HCT116 (cell line): ENCODE measurements at regions not wholly inside any gene's neighbourhood (a gene's known extent, or its start where the extent isn't known, plus 50 kb on each side); places are given as distances from the start of the nearest gene placed in this dataset.
A peak's percentile ranks its signal among the peaks of the same experiment; 100 is the strongest.

Experiments used
- ATAC-seq: fragments of 200-7000 bp; cut with Tn5 transposase; 2 replicates; pipeline ENCODE4 v1.9.1; 2020; ENCODE audit warnings: mild to moderate bottlenecking, moderate library complexity
- BruUV-seq: library from RNA; stranded (reverse); fragments of 400-500 nt; replicated peaks from 2 replicates; lab custom pipeline; 2021; lab: Mats Ljungman, UMichigan
- CTCF ChIA-PET: fragments of 300-600 bp; sonication (Branson Sonifier 250); formaldehyde crosslinking; loops from one replicate; lab custom pipeline; 2021; ENCODE audit warnings: antibody characterized with exemption; lab: Charles Lee
- POLR2A ChIA-PET: fragments of 300-600, 350-600 bp; sonication (Branson Sonifier 250); formaldehyde crosslinking; loops from one replicate; lab custom pipeline; 2021; ENCODE audit warnings: antibody characterized with exemption; lab: Charles Lee
- RAD21 ChIA-PET, 2 experiments: fragments of 300-600 bp; sonication (Branson Sonifier 250); formaldehyde crosslinking; loops; one replicate each; lab custom pipeline; 2023; ENCODE audit warnings: low total read pairs in 2 of 2; ENCODE audit not compliant: uncharacterized antibody in 2 of 2, unreplicated experiment in 2 of 2, low non-redundant PET in 1 of 2; lab: Charles Lee
- DNase-seq: peaks from one replicate; pipeline ENCODE4 v3.0.0-alpha.2; 2010; ENCODE audit warnings: low read depth, low spot score
- H2AFZ ChIP-seq: fragments of 200-600 bp; shearing (Covaris generic), sonication (generic); 2 replicates; pipeline ENCODE4 v1.6.1; 2017; ENCODE audit warnings: low read depth, mixed run types, mixed read lengths, antibody characterized with exemption, low read length; ENCODE audit not compliant: poor library complexity, severe bottlenecking
- H3K27ac ChIP-seq: 2 replicates; pipeline ENCODE4 v1.5.1; 2012; ENCODE audit warnings: low read depth, low read length
- H3K27me3 ChIP-seq: fragments of 200-600 bp; sonication (generic); 2 replicates; pipeline ENCODE4 v1.6.1; 2016; ENCODE audit warnings: mixed run types, low read length, mixed read lengths; ENCODE audit not compliant: insufficient read depth
- H3K36me3 ChIP-seq, 2 experiments: fragments of 200-500 bp in 1 of 2; fragments of 200-600 bp in 1 of 2; sonication (Bioruptor generic) in 1 of 2; sonication (generic) in 1 of 2; 2 replicates each; pipeline versions ENCODE4 v1.5.1 to v1.6.1; 2014 to 2016; ENCODE audit warnings: low read length in 2 of 2, inconsistent platforms in 1 of 2, mixed read lengths in 1 of 2, mixed run types in 1 of 2; ENCODE audit not compliant: insufficient read depth in 2 of 2, control insufficient read depth in 1 of 2
- H3K4me1 ChIP-seq, 2 experiments: fragments of 200-600 bp in 1 of 2; sonication (generic) in 1 of 2; 2 replicates each; pipeline versions ENCODE4 v1.5.1 to v1.6.1; 2012 to 2017; ENCODE audit warnings: low read length in 2 of 2, inconsistent platforms in 1 of 2, mild to moderate bottlenecking in 1 of 2, mixed read lengths in 1 of 2, mixed run types in 1 of 2, moderate library complexity in 1 of 2; ENCODE audit not compliant: insufficient read depth in 2 of 2, control insufficient read depth in 1 of 2
- H3K4me2 ChIP-seq: fragments of 200-600 bp; sonication (generic); 2 replicates; pipeline ENCODE4 v1.6.1; 2017; ENCODE audit warnings: mixed run types, low read length, mixed read lengths
- H3K4me3 ChIP-seq, 2 experiments: fragments of 200-600 bp in 1 of 2; sonication (generic) in 1 of 2; replicated peaks in 1 of 2; 2 replicates each; pipeline ENCODE4 v1.5.1; 2011 to 2016; ENCODE audit warnings: low read length in 2 of 2, control low read depth in 1 of 2, low read depth in 1 of 2, mild to moderate bottlenecking in 1 of 2, mixed read lengths in 1 of 2, mixed run types in 1 of 2
- H3K79me2 ChIP-seq: fragments of 200-600 bp; sonication (generic); 2 replicates; pipeline ENCODE4 v1.6.1; 2017; ENCODE audit warnings: mild to moderate bottlenecking, mixed run types, low read length, moderate library complexity, mixed read lengths; ENCODE audit not compliant: insufficient read depth
- H3K9ac ChIP-seq: fragments of 200-600 bp; sonication (generic); 2 replicates; pipeline ENCODE4 v1.6.1; 2016; ENCODE audit warnings: low read length, mixed read lengths
- H3K9me2 ChIP-seq: fragments of 200-600 bp; sonication (generic), shearing (Covaris generic); 2 replicates; pipeline ENCODE4 v1.6.1; 2017; ENCODE audit warnings: mixed run types, mild to moderate bottlenecking, moderate library complexity; ENCODE audit not compliant: insufficient read depth
- H3K9me3 ChIP-seq, 2 experiments: fragments of 200-500 bp in 1 of 2; fragments of 200-600 bp in 1 of 2; sonication (Bioruptor generic) in 1 of 2; sonication (generic) in 1 of 2; 2 replicates each; pipeline ENCODE4 v1.6.1; 2014 to 2017; ENCODE audit warnings: low read length in 2 of 2, mixed read lengths in 2 of 2, inconsistent platforms in 1 of 2, low read depth in 1 of 2, mild to moderate bottlenecking in 1 of 2, mixed run types in 1 of 2, moderate library complexity in 1 of 2; ENCODE audit not compliant: control insufficient read depth in 1 of 2, insufficient read depth in 1 of 2
- H4K20me1 ChIP-seq: fragments of 200-600 bp; sonication (generic), shearing (Covaris generic); 2 replicates; pipeline ENCODE4 v1.6.1; 2017; ENCODE audit warnings: mixed run types, mild to moderate bottlenecking, moderate library complexity; ENCODE audit not compliant: insufficient read depth
- CEBPB ChIP-seq: IDR thresholded peaks from 2 replicates; pipeline ENCODE4 v1.6.1; 2012; ENCODE audit warnings: low read depth
- CTCF ChIP-seq, 3 experiments: fragments of 200-600 bp in 1 of 3; sonication (generic) in 1 of 3; IDR thresholded peaks in 2 of 3; conservative IDR thresholded peaks in 1 of 3; 2 replicates each; pipeline ENCODE4 v1.5.1; 2012 to 2017; ENCODE audit warnings: low read depth in 2 of 3, low read length in 2 of 3, antibody characterized with exemption in 1 of 3, borderline replicate concordance in 1 of 3, control low read depth in 1 of 3, mild to moderate bottlenecking in 1 of 3, mixed read lengths in 1 of 3, mixed run types in 1 of 3, moderate library complexity in 1 of 3; ENCODE audit not compliant: insufficient read depth in 1 of 3
- EGR1 ChIP-seq: IDR thresholded peaks from 2 replicates; pipeline ENCODE4 v1.6.1; 2012; ENCODE audit warnings: low read depth
- EZH2 ChIP-seq: fragments of 200-600 bp; sonication (generic); IDR thresholded peaks from 2 replicates; pipeline ENCODE4 v1.6.1; 2017; ENCODE audit warnings: antibody characterized with exemption, mixed run types
- JUND ChIP-seq: IDR thresholded peaks from 2 replicates; pipeline ENCODE4 v1.6.1; 2012
- POLR2A ChIP-seq: IDR thresholded peaks from 2 replicates; pipeline ENCODE4 v1.7.0; 2011; ENCODE audit warnings: borderline replicate concordance; ENCODE audit not compliant: insufficient read depth, insufficient read length; ENCODE audit errors: extremely low read depth
- POLR2AphosphoS5 ChIP-seq: IDR thresholded peaks from 2 replicates; pipeline ENCODE4 v1.6.1; 2011; ENCODE audit warnings: mild to moderate bottlenecking, low read depth, low read length, moderate library complexity
- RAD21 ChIP-seq: IDR thresholded peaks from 2 replicates; pipeline ENCODE4 v1.6.1; 2012; ENCODE audit warnings: low read depth, mild to moderate bottlenecking
- REST ChIP-seq: IDR thresholded peaks from 2 replicates; pipeline ENCODE4 v1.6.1; 2012; ENCODE audit warnings: low read depth
- SIN3A ChIP-seq: IDR thresholded peaks from 2 replicates; pipeline ENCODE4 v1.6.1; 2012; ENCODE audit warnings: low read depth
- SP1 ChIP-seq: IDR thresholded peaks from 2 replicates; pipeline ENCODE4 v1.6.1; 2012; ENCODE audit warnings: low read depth
- SRF ChIP-seq: IDR thresholded peaks from 2 replicates; pipeline ENCODE4 v1.6.1; 2012; ENCODE audit warnings: low read depth
- TCF7L2 ChIP-seq: IDR thresholded peaks from 2 replicates; pipeline ENCODE4 v1.7.0; 2011; ENCODE audit warnings: borderline replicate concordance, inconsistent platforms; ENCODE audit not compliant: insufficient read depth, insufficient read length; ENCODE audit errors: extremely low read depth
- YY1 ChIP-seq: IDR thresholded peaks from 2 replicates; pipeline ENCODE4 v1.6.1; 2011; ENCODE audit warnings: low read length, low read depth, moderate library complexity, mild to moderate bottlenecking; ENCODE audit not compliant: insufficient replicate concordance; ENCODE audit errors: extremely low read depth
- ZBTB33 ChIP-seq: IDR thresholded peaks from 2 replicates; pipeline ENCODE4 v1.6.1; 2011; ENCODE audit warnings: mild to moderate bottlenecking, low read length, moderate library complexity; ENCODE audit not compliant: insufficient replicate concordance; ENCODE audit errors: extremely low read depth
- ZFX ChIP-seq: fragments of 450-650 bp; IDR thresholded peaks from 2 replicates; pipeline ENCODE4 v1.6.1; 2017
- ZNF274 ChIP-seq: fragments of 200-500 bp; sonication (Bioruptor generic); IDR thresholded peaks from 2 replicates; pipeline ENCODE4 v1.6.1; 2014; ENCODE audit warnings: mild to moderate bottlenecking, low read depth, low read length, inconsistent platforms
- intact Hi-C: fragments of 100-400 bp; cut with micrococcal nuclease; formaldehyde crosslinking; loops from 2 replicates; pipeline ENCODE4 v1.10.0; 2022

DNA sequence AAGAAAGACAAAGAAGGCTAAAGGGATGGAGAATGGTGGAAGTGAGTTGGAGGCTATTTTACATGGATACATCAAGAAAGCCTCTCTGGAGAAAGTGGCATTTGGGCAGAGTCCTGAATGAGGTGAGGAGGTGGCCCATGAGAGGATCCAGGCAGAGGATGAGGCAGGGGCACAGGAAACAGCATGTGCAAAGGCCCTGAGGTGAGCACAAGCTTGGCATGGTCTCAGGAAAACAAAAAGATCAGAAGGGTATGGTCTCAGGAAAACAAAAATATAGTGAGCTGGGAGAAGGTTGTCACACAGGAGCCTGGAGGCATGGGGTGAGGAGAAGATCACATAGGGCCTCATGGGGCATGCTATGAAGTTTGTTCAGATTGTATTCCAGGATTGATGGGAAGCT is 62.1 kb upstream of the F3 start (continued):
- TF ChIP-seq TCF7L2, result no peak
- TF ChIP-seq YY1, result no peak
- no peak for TF ChIP-seq RAD21

- Histone ChIP-seq H4K20me1 (no peaks in the 10 kb centered on the region), H3K4me3 (no peak overlapping the region), H3K9ac (no peak overlapping the region), H2AFZ (peak overlapping the region; percentile 49), H3K36me3 (no peaks in the 10 kb centered on the region), H3K9me3 (no peaks in the 10 kb centered on the region), H3K4me2 (no peak overlapping the region), H3K9me2 (no peaks in the 10 kb centered on the region), H3K4me1 (peaks cover 24 to 74% of the 10 kb centered on the region in 2 experiments), H3K79me2 (no peaks in the 10 kb centered on the region), H3K27ac (no peak overlapping the region), H3K27me3 (no peaks in the 10 kb centered on the region)
- CTCF ChIA-PET, result no interaction called here
- intact Hi-C loops, result no loop called here
- ATAC-seq (no peak), DNase-seq (no peak)
- no peak for TF ChIP-seq ZBTB33
- no peak for TF ChIP-seq JUND
- TF ChIP-seq TCF7L2, result no peak
- TF ChIP-seq CEBPB, result no peak
- TF ChIP-seq RAD21, result no peak
- TF ChIP-seq SP1, result no peak
- no peak for TF ChIP-seq SIN3A
- no peak for TF ChIP-seq EGR1
- no peak for TF ChIP-seq YY1
- no peak for TF ChIP-seq POLR2AphosphoS5
- no peak for TF ChIP-seq ZFX
- no peak for TF ChIP-seq EZH2
- no peak for TF ChIP-seq ZNF274
- no peak for TF ChIP-seq CTCF (IDR thresholded peaks at IDR 0.05 in 2 of 3, conservative IDR thresholded peaks at IDR 0.05 in 1 of 3; ENCODE audit: borderline replicate concordance in 1 of 3, insufficient read depth in 1 of 3, low read depth in 2 of 3, low read length in 2 of 3)
- no peak for TF ChIP-seq POLR2A
- TF ChIP-seq REST, result no peak
- no peak for TF ChIP-seq SRF
- RAD21 ChIA-PET, result no interaction called here
- BruUV-seq, result no TSS peak
- POLR2A ChIA-PET, result interaction anchor here (0.7 kb wide), 1 partner anchor 22 kb away, joined by 3 read pairs; no protein-coding TSS in a partner anchor
Observed at GRCh38 chr1:94602802-94603625, 61.5 kb upstream of the F3 start.
